Mesodermal cell (in vitro differentiated cells): ENCODE measurements at regions not wholly inside any gene's neighbourhood (a gene's known extent, or its start where the extent isn't known, plus 50 kb on each side); places are given as distances from the start of the nearest gene placed in this dataset.

ENCODE experiments used
- H3K27ac ChIP-seq: 2 replicates; pipeline ENCODE4 v1.7.0; 2013; ENCODE audit warnings: mild to moderate bottlenecking, low read depth, low read length, moderate library complexity; ENCODE audit not compliant: severe bottlenecking
- H3K36me3 ChIP-seq: 2 replicates; pipeline ENCODE4 v1.7.1; 2013; ENCODE audit warnings: mild to moderate bottlenecking, low read length, moderate library complexity; ENCODE audit not compliant: control insufficient read depth, insufficient read depth
- H3K4me1 ChIP-seq: one replicate; pipeline ENCODE4 v1.7.1; 2013; ENCODE audit warnings: mild to moderate bottlenecking, low read length; ENCODE audit not compliant: insufficient read depth, control insufficient read depth, poor library complexity, severe bottlenecking
- H3K4me3 ChIP-seq: 2 replicates; pipeline ENCODE4 v1.7.0; 2013; ENCODE audit warnings: low read length, control low read depth, mild to moderate bottlenecking; ENCODE audit not compliant: insufficient read depth, poor library complexity, severe bottlenecking; ENCODE audit errors: extremely low read depth
- H3K9me3 ChIP-seq: 2 replicates; pipeline ENCODE4 v1.7.1; 2013; ENCODE audit warnings: mild to moderate bottlenecking, low read length, moderate library complexity; ENCODE audit not compliant: control insufficient read depth
- WGBS, 2 experiments: methylation state at CpG; one replicate each; pipeline ENCODE4 v1.1.5; 2013; ENCODE audit warnings: missing lambda C conversion rate in 2 of 2; ENCODE audit not compliant: insufficient coverage in 2 of 2; 5-methylcytosine and 5-hydroxymethylcytosine counted together

DNA sequence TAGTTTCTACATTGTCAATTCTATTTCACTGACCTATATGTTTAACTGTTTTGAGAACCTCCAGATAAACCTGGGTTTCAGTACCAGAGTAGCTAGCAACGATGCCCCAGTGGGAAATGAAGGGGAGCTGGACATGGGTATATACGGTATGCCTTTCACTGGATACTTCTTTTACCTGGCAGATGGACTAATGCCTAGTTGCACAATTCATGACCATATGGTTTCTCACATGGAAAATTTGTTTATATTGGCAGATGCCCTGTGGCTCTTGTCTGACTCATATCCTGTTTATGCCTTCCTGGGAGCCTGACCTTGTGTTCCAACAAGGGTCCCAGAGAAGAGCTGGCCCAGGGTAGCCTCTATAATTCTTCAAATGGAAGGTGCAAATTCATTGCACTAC lies 144.1 kb downstream of the MAT2B start:
- Histone ChIP-seq H3K36me3 (no peaks in the 10 kb centered on the region), H3K4me3 (no peak overlapping the region), H3K4me1 (peaks cover 5% of the 10 kb centered on the region), H3K27ac (no peak overlapping the region), H3K9me3 (no peaks in the 10 kb centered on the region)
- WGBS, 2 experiments = 83 to 100% methylated on average over 2 of the region's 2 CpGs

DNA sequence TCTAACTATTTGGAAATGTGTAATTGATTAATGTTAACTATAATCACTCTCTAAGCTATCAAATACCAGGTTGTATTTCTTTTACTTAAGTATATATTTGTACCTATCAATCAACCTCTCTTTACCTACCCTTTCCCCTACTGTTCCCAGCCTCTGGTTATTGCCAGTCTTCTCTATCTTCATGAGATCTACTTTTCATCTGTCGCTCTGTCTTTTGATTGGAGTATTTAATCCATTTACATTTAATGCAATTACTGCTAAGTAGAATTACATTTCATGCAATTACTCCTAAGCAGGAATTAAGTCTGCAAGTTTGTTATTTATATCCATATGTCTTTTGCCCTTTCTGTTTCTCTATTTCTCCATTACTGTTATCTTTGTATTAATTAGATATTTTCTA lies 148.1 kb downstream of the MAT2B start:
- no peaks in the 10 kb centered on the region for H3K36me3 ChIP-seq
- no peaks in the 10 kb centered on the region for H3K9me3 ChIP-seq
- H3K4me1 ChIP-seq = peaks cover 5% of the 10 kb centered on the region
- H3K27ac ChIP-seq = no peak overlapping the region
- no CpG with 5 or more reads among the region's 1 CpG for WGBS, 2 experiments
- H3K4me3 ChIP-seq = no peak overlapping the region

DNA sequence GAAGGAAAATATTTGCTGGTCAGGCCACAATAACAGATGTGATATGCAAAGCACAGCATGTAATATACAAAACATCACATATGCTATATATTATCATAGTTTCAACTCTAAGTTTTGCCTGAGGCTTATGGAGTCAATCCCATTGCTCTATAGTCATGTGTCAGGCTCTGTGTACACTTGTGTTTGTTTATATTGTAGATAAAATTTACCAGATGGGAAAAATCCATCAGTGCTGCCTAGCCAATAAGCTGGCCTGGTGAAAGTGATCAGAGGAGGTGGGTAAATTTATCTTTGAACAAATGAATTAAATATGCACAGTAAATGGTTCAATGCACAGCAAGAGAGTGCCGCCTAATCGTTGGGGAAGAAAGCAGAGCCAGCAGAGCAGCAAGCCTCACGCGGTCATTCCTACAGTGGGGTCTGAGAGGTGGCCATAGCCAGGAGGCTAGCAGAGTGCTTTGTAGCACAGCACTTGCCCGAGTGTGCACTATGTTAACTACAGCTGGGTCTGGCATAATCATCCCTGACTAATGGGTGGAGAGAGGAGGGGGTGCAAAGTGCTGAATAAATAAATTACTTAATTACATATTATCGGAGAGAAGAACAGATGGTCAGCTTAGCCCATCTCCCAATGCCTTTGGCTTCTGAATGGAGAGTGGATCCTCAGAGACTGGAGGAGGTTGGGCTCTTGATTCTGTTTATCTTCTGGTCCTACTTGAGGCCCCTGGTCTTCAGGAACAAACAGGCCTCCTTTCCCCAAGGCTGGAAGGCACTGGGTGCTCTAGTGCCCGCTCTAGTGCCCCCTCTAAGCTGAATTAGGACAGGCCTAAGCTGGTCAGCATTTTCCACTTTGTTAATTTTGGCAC lies 153.5 kb downstream of the MAT2B start:
- 76 to 90% methylated on average over 4 to 5 of the region's 7 CpGs for WGBS, 2 experiments

DNA sequence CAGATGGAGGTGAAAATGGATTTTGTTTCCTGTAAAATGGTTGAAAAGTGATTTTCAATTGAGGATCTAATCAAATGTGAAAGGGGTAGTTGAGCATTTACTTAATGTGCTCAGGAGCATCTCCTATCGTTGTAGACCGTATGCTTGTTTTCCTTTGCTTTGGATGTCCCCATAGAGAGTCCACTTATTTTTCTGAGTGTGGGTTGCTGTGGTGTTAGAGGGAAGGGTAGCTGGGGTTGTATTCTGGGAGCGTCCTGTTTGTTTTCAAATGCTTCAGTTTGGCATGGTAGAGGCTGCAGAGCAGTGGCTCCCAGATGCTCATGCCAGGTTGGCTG lies 154.1 kb downstream of the MAT2B start:
- H3K9me3 ChIP-seq = no peaks in the 10 kb centered on the region
- no peaks in the 10 kb centered on the region for H3K36me3 ChIP-seq
- 0 to 63% methylated on average over 1 to 3 of the region's 3 CpGs for WGBS, 2 experiments
- no peaks in the 10 kb centered on the region for H3K4me1 ChIP-seq
- H3K27ac ChIP-seq = no peak overlapping the region
- H3K4me3 ChIP-seq = no peak overlapping the region

More for the DNA sequence above, 153.5 kb downstream of the MAT2B start:
- no peaks in the 10 kb centered on the region for H3K4me1 ChIP-seq
- H3K36me3 ChIP-seq = no peaks in the 10 kb centered on the region
- no peak overlapping the region for H3K27ac ChIP-seq
- H3K4me3 ChIP-seq = no peak overlapping the region
- H3K9me3 ChIP-seq = no peaks in the 10 kb centered on the region

DNA sequence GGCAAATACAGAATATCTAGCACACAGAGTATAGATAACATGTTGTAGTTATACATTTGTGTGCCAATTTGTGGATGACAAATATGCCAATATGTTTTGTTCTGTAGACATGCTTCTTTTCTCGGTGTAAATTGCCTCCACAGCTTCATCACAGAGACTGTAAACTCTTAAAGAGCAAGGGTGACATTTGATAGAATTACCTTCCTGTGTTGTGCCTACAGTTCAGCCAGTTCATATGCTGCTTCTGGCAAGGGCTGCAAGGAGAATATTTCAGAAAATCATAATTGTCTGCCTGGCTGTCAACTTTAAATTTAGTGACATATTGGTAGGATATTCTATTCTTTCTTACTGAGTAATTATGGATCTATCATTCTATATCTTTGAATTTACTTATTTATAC lies 155.1 kb downstream of the MAT2B start:
- H3K4me3 ChIP-seq = no peak overlapping the region
- 33% methylated on average over 1 of the region's 1 CpG; no CpG with 5 or more reads in 1 of the 2 experiments for WGBS, 2 experiments
- no peaks in the 10 kb centered on the region for H3K4me1 ChIP-seq
- H3K9me3 ChIP-seq = no peaks in the 10 kb centered on the region
- H3K27ac ChIP-seq = no peak overlapping the region
- H3K36me3 ChIP-seq = no peaks in the 10 kb centered on the region

DNA sequence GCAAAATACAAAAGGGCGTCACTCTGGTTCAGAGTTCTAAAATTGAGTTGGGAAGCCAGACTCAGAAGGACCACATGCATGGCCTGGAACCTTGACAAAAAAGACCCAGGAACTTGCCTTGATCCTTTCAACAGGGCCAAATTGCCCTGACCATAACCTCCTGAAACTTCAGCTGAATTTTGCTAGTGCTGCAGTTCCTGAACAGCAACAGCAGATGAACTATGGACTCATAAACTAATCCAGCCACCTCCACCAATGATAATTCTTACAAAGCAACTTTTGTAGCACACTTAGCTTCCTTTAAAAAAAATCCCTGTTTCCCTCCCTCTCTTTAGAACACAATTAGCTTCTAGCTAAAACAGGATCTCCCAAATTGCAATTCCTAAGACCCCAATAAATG lies 155.9 kb downstream of the MAT2B start:
- no peaks in the 10 kb centered on the region for H3K9me3 ChIP-seq
- no peak overlapping the region for H3K27ac ChIP-seq
- no peaks in the 10 kb centered on the region for H3K4me1 ChIP-seq
- 89 to 100% methylated on average over 1 of the region's 1 CpG for WGBS, 2 experiments
- H3K36me3 ChIP-seq = no peaks in the 10 kb centered on the region
- no peak overlapping the region for H3K4me3 ChIP-seq

DNA sequence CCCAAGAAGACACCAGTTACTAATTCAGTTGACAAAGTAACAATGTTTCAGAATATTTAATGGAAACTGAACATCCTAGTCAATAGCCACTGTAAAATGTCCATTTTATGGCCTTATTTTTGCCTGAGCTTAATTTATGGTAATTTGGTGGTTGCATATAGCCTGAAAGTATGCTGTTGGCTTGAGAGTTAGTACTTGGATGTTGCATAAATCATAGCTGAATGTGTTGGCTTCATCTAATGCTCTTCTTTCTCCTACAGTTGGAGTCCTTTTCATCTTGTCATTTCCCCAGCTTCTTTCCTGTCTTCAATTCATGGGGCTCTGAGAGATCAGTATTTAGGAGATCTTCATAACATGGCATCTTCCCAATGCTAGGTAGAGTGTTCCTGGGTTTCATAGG lies 164.6 kb downstream of the MAT2B start:
- H3K27ac ChIP-seq = no peak overlapping the region
- no peaks in the 10 kb centered on the region for H3K4me1 ChIP-seq
- H3K9me3 ChIP-seq = no peaks in the 10 kb centered on the region

DNA sequence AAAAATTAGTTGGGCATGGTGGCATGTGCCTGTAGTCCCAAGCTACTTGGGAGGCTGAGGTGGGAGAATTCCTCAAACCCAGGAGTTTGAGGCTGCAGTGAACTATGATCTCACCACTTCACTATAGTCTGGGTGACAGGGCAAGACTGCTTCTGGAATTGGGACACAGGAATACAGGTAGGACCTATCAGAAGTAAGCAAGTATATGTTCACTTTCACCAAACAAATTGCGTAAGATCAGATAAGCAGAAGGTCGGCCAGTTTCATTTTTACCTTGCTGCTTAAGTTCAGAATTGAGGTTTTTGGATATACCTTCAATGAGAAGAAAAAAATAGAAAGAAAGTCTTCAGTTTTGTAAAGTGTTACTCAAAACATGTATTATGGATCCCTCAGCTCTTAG lies 171.7 kb downstream of the MAT2B start:
- WGBS, 2 experiments = 90% methylated on average over 2 of the region's 2 CpGs; no CpG with 5 or more reads in 1 of the 2 experiments
- no peaks in the 10 kb centered on the region for H3K36me3 ChIP-seq
- no peak overlapping the region for H3K4me3 ChIP-seq
- no peaks in the 10 kb centered on the region for H3K4me1 ChIP-seq
- no peak overlapping the region for H3K27ac ChIP-seq
- no peaks in the 10 kb centered on the region for H3K9me3 ChIP-seq

More for the DNA sequence above, 164.6 kb downstream of the MAT2B start:
- Histone ChIP-seq H3K36me3 (no peaks in the 10 kb centered on the region), H3K4me3 (no peak overlapping the region)

DNA sequence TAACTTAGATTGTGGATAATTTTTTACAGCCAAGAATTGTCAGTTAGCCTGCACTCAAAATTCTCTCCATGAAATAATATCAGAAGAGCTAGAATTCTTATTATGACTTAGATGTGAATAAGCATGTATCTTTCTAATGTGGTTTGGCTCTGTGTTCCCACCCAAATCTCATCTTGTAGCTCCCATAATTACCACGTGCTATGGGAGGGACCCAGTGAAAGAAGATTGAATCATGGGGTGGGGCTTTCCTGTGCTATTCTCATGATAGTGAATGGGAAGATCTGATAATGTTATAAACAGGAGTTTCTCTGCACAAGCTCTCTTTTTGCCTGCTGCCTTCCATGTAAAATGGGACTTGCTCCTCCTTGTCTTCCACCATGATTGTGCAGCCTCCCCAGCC lies 176.8 kb downstream of the MAT2B start:
- Histone ChIP-seq H3K4me1 (no peaks in the 10 kb centered on the region), H3K4me3 (no peak overlapping the region), H3K9me3 (no peaks in the 10 kb centered on the region), H3K36me3 (no peaks in the 10 kb centered on the region), H3K27ac (no peak overlapping the region)
- no CpG with 5 or more reads among the region's 1 CpG for WGBS, 2 experiments

DNA sequence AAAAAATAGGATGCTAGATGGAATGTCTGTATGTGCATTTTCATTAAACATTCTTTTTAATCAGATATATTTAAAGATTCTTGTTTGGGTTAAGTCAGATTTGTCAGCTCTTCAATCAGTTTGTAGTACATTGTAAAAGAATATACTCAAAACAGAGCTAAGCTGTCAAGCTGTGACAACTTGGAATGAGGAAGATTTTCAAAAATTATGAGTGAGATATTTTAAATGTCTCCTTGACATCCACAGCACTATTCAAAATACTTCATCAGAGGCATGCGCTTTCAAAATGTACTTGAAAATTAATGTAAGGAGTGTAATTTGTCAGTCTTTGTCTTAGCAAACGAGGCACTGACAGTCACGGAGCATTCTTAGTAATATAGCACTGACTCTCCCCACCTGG lies 182.0 kb downstream of the MAT2B start:
- Histone ChIP-seq H3K4me3 (no peak overlapping the region), H3K36me3 (no peaks in the 10 kb centered on the region), H3K4me1 (no peaks in the 10 kb centered on the region), H3K9me3 (no peaks in the 10 kb centered on the region), H3K27ac (no peak overlapping the region)
- 100% methylated on average over 1 of the region's 3 CpGs; no CpG with 5 or more reads in 1 of the 2 experiments for WGBS, 2 experiments

DNA sequence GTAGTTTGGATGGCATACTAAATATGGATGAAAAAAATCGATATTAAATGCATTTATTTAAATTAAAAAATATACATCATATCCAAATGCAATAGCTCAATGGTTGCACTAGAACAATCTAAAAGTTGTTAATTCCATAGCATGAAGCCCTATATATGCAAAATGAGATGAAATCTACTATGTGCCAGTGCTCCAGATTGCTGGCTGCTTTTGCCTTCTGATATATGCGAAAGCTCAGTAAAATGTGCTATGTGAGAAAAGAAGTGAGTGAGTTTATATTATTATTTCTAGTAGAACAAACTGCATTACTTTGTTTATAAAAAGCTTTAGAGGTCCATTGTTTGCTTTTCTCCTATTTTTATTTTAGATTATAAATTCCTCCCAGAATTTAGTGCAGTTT lies 186.7 kb downstream of the MAT2B start:
- no peak overlapping the region for H3K4me3 ChIP-seq
- no peak overlapping the region for H3K27ac ChIP-seq
- WGBS, 2 experiments = no CpG with 5 or more reads among the region's 2 CpGs
- H3K4me1 ChIP-seq = no peaks in the 10 kb centered on the region
- no peaks in the 10 kb centered on the region for H3K36me3 ChIP-seq
- no peaks in the 10 kb centered on the region for H3K9me3 ChIP-seq
